SJSA1 (cell line): ENCODE measurements at regions not wholly inside any gene's neighbourhood (a gene's known extent, or its start where the extent isn't known, plus 50 kb on each side); places are given as distances from the start of the nearest gene placed in this dataset.

Source experiments
- DNase-seq, 2 experiments: peaks; one replicate each; pipeline ENCODE4 v3.0.0-alpha.2; 2015 to 2020; ENCODE audit warnings: low spot score in 2 of 2, low read depth in 1 of 2
- H3K27ac ChIP-seq: fragments of 250-450 bp; sonication (Bioruptor Pico); 2 replicates; pipeline ENCODE4 v1.5.1; 2020; ENCODE audit warnings: mild to moderate bottlenecking, moderate library complexity
- H3K27me3 ChIP-seq: fragments of 250-450 bp; sonication (Bioruptor Pico); replicated peaks from 2 replicates; pipeline ENCODE4 v1.5.1; 2020; ENCODE audit warnings: mild to moderate bottlenecking, moderate library complexity
- H3K36me3 ChIP-seq: fragments of 250-450 bp; sonication (Bioruptor Pico); 2 replicates; pipeline ENCODE4 v1.5.1; 2020; ENCODE audit warnings: mild to moderate bottlenecking
- H3K4me1 ChIP-seq: fragments of 250-450 bp; sonication (Bioruptor Pico); replicated peaks from 2 replicates; pipeline ENCODE4 v1.6.1; 2021; ENCODE audit warnings: mild to moderate bottlenecking
- H3K4me3 ChIP-seq: fragments of 250-450 bp; sonication (Bioruptor Pico); 2 replicates; pipeline ENCODE4 v1.5.1; 2020; ENCODE audit warnings: mild to moderate bottlenecking
- H3K9me3 ChIP-seq: fragments of 250-450 bp; sonication (Bioruptor Pico); replicated peaks from 2 replicates; pipeline ENCODE4 v1.5.1; 2020; ENCODE audit warnings: mild to moderate bottlenecking

DNA sequence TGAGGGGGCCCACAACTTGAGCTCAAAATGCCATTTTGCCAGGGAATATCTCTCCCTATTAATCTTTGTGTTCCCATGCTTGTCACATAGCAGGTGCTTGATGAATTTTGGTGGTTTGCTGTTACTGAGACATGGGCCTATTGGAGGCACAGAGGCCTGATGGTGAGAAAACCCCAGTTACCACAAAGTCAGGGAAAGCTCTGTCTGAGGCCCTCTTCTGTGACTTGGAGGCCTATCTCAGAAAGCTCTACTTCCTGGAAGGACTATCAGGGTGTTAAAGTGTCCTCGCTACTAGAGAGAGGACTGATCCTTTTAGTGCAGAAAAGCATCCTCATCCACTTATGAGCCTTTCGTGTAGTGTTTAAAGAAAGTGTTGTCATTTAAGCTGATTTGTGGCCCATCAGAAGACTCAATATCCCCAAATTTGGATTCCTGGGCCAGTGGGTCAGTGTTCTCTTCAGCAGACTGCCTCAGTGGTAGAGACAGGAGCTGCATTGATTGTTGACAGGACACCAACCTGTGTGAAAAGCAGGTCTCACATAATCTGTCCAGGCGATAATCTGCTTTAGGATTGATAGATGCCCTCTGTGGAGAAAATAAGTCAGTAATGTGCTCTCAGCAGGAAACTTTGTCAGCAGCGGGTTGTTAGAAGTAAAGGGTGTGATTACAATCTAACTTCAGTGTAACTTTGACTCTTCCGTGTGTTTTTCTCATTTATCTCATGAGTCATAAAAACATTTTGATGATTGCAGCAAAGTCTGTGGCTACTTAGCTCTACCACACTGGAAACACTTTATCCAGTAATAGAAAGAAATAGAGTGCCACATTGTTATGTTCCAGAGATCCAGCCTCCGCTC is 121.0 kb downstream of the AKAP11 start:
- no peak for DNase-seq
- Histone ChIP-seq H3K4me1 (peaks cover 16% of the 10 kb centered on the region), H3K9me3 (no peaks in the 10 kb centered on the region), H3K27ac (no peak overlapping the region), H3K4me3 (no peak overlapping the region), H3K36me3 (no peaks in the 10 kb centered on the region), H3K27me3 (no peaks in the 10 kb centered on the region)

GRCh38 chr13:42393573-42394360 is 121.8 kb downstream of the AKAP11 start:
- no peak for DNase-seq
- no peaks in the 10 kb centered on the region for H3K36me3 ChIP-seq

DNA sequence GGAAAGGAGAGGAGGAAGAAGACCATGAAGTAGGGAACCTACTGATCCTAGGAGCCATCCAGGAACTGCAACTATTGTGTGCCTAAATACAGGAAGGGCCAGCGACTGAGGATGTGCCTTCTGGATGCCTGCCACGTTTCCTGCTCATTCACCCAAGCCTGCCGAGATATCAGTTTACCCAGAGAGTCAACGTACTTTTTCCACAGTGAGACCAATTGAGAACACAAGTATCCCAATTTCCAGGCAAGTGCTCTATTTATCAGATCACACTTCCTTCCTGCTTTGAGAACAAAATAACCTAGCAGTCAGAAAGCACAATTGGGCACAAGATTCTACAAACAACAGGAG is 122.4 kb downstream of the AKAP11 start:
- Histone ChIP-seq H3K27me3 (no peaks in the 10 kb centered on the region), H3K9me3 (no peaks in the 10 kb centered on the region), H3K4me3 (no peak overlapping the region), H3K36me3 (no peaks in the 10 kb centered on the region), H3K4me1 (peaks cover 16% of the 10 kb centered on the region), H3K27ac (no peak overlapping the region)
- DNase-seq: no peak

More at GRCh38 chr13:42393573-42394360, 121.8 kb downstream of the AKAP11 start:
- Histone ChIP-seq H3K27me3 (no peaks in the 10 kb centered on the region), H3K27ac (no peak overlapping the region), H3K9me3 (no peaks in the 10 kb centered on the region), H3K4me3 (no peak overlapping the region), H3K4me1 (peaks cover 16% of the 10 kb centered on the region)

- no peaks in the 10 kb centered on the region for H3K27me3 ChIP-seq
- H3K4me3 ChIP-seq: no peak overlapping the region
- peaks cover 16% of the 10 kb centered on the region for H3K4me1 ChIP-seq
- no peak overlapping the region for H3K27ac ChIP-seq
- no peaks in the 10 kb centered on the region for H3K9me3 ChIP-seq
- DNase-seq: no peak
- H3K36me3 ChIP-seq: no peaks in the 10 kb centered on the region
These were observed 122.7 kb downstream of the AKAP11 start for GRCh38 chr13:42394711-42395085.

DNA sequence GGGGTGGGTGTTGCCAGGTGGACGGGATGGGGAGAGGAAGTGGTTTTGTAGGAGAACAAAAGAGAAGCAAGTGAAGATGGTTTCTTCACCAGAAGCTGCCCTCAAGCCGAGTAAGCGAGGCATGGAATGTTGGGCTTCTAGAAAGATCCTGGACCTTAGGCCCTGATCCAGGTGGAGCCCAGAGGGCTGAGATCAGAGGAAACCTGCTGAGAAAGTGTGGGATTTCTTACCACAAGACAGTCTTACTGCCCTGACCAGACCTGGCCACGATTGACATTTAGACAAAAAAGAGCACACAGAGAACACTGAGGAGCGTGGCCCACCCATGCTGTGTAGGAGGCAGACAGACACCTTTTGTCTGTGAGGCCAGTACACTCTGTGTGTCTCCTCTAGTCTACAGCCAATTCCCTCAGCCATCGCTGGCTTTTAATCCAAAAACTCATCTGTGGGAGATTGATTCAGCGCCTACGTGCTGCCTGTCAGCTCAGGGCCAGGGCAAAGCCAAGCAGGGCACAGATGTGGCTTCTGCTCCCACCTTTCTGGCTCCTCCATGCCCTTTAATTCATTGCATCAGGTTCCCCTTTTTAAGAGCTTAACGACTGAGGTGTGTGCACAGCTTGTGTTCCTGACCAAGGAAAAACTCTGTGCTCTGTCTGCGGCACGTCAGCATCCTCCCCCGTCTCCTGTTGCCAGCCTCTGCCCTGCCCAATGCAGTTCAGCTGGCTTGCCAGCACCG is 123.3 kb downstream of the AKAP11 start:
- no peaks in the 10 kb centered on the region for H3K36me3 ChIP-seq
- H3K9me3 ChIP-seq: no peaks in the 10 kb centered on the region
- peaks cover 16% of the 10 kb centered on the region for H3K4me1 ChIP-seq
- no peak overlapping the region for H3K4me3 ChIP-seq
- no peak overlapping the region for H3K27ac ChIP-seq
- H3K27me3 ChIP-seq: no peaks in the 10 kb centered on the region
- DNase-seq: no peak

DNA sequence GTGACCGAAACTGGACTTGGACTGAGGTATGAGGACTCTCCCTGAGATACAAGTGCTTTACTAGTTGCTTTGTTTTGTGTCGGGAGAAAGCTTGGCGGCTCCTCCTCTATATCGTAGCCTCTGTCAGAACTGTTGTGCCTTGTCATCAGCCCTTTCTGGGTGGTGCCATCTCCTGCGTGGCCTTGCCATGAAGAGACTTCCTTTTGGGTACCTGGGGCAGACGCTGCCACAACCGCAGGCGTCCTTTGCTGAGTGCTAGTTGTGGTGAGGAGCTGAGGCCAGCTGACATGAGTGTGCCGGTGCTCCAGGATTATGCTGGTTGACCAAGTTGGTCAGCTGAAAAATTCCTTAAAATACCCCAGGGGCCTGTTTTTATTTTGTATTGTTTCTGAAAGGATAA is 124.5 kb downstream of the AKAP11 start:
- no peaks in the 10 kb centered on the region for H3K27me3 ChIP-seq
- peaks cover 16% of the 10 kb centered on the region for H3K4me1 ChIP-seq
- H3K36me3 ChIP-seq: no peaks in the 10 kb centered on the region
- DNase-seq: no peak
- 0 out of 2 replicates have a peak overlapping the region, but pooled peaks have one; percentile 13 for H3K27ac ChIP-seq
- no peak overlapping the region for H3K4me3 ChIP-seq
- no peaks in the 10 kb centered on the region for H3K9me3 ChIP-seq

DNA sequence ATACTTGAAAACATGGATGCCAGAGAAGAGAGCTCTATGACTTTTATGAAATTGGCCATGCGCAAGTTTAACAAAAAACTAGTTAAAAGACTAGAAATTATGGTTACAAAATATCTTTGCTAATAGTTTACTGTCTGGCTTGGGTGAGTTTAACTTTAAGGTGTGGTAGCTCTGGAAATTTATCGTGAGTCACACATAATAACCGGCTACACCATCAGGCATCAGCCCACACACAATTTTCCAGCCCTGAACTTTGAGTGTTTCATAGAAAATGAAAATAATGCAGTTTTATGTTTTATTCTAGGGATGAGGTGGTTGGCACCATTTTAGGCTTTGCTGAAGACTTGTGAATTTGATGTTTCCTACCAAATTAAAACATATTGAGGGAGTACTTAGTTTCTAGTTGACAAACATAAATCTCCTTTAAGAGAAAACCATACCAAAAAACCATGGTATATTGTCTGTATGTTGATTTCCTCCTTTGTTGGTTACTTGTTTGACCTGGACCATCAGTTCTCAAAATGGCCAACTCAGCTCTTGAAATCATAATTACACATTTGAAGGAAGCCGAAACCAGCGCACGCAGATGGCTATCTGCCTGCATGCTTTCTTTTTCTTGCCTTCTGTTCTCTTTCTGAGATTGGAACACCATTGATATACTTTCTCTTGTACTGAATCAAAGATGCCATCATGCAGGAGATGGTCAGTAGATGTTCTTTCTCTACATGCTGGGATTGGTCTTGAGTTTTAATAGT is 125.1 kb downstream of the AKAP11 start:
- no peak for DNase-seq
- Histone ChIP-seq H3K9me3 (no peaks in the 10 kb centered on the region), H3K27me3 (no peaks in the 10 kb centered on the region), H3K27ac (0 out of 2 replicates have a peak overlapping the region, but pooled peaks have one; percentile 13), H3K4me1 (peaks cover 16% of the 10 kb centered on the region), H3K4me3 (no peak overlapping the region), H3K36me3 (no peaks in the 10 kb centered on the region)

GRCh38 chr13:42398533-42398932 is 126.6 kb downstream of the AKAP11 start:
- H3K27me3 ChIP-seq: no peaks in the 10 kb centered on the region
- no peak for DNase-seq
- H3K4me1 ChIP-seq: peaks cover 12% of the 10 kb centered on the region
- H3K4me3 ChIP-seq: no peak overlapping the region
- H3K36me3 ChIP-seq: no peaks in the 10 kb centered on the region
- H3K27ac ChIP-seq: no peak overlapping the region
- H3K9me3 ChIP-seq: no peaks in the 10 kb centered on the region

DNA sequence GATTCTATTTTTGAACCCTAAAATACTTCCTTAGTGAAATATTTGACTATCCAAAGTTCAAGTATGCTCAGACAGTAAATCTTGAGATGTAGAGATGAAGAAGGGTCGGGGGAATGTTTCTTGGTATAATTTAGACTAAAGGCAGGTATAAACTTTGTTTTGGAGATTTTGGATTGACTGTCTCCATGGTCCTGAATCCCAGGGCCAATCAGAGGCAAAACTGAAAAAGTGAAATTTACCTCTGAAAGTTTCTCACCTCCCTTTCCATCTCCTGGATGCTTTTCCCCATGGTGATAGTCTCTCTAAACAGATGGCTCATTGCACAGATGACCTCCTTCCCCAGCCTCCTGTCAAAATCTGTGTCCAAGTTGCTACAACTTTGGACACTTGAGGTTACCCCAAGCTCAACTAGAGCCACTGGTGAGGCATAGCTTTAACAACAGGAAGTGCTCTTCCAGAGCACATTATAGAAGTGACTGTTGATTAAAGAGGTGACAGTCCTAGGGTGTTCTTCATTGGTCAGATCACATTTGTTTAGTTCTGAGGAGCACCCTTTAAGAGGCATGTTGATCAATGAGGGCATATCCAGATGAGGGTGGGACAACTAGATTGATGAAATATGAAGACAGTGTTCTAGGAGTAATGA is 128.4 kb downstream of the AKAP11 start:
- Histone ChIP-seq H3K27me3 (no peaks in the 10 kb centered on the region), H3K4me3 (no peak overlapping the region), H3K36me3 (no peaks in the 10 kb centered on the region), H3K4me1 (peaks cover 12% of the 10 kb centered on the region), H3K9me3 (no peaks in the 10 kb centered on the region), H3K27ac (no peak overlapping the region)
- no peak for DNase-seq

DNA sequence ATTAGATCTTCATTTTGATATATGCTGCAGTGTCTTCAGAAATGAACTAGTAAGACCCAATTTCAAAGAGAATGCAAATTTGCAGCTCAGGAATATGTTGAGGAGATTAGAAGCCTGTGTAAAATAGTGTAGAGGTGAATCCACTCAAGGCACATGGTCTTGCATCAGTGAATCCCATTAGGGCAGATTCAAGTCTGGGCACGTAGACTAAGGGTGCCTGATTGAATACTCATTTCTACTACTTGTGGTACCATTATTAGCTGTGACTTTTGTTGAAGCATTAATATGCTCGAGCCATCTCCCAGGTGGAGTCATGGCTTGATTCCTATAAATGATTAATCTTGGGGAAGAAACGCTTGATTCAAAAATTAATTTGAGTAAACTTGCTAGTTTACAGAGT is 129.4 kb downstream of the AKAP11 start:
- no peaks in the 10 kb centered on the region for H3K27me3 ChIP-seq

GRCh38 chr13:42405665-42406390 is 133.9 kb downstream of the AKAP11 start:
- no peak overlapping the region for H3K4me3 ChIP-seq

More for the DNA sequence above, 129.4 kb downstream of the AKAP11 start:
- no peak overlapping the region for H3K4me3 ChIP-seq
- H3K27ac ChIP-seq: no peak overlapping the region
- H3K36me3 ChIP-seq: no peaks in the 10 kb centered on the region
- no peak for DNase-seq
- H3K4me1 ChIP-seq: peaks cover 20% of the 10 kb centered on the region
- H3K9me3 ChIP-seq: no peaks in the 10 kb centered on the region

GRCh38 chr13:42409075-42409474 is 137.1 kb downstream of the AKAP11 start:
- Histone ChIP-seq H3K4me3 (no peak overlapping the region), H3K27me3 (no peaks in the 10 kb centered on the region), H3K9me3 (no peaks in the 10 kb centered on the region), H3K36me3 (no peaks in the 10 kb centered on the region), H3K4me1 (peaks cover 10% of the 10 kb centered on the region; the same call in 1 of the 2 replicates), H3K27ac (no peak overlapping the region)
- DNase-seq: no peak

More at GRCh38 chr13:42405665-42406390, 133.9 kb downstream of the AKAP11 start:
- DNase-seq: peak; percentile 45 to 50
- no peaks in the 10 kb centered on the region for H3K27me3 ChIP-seq
- no peaks in the 10 kb centered on the region for H3K9me3 ChIP-seq
- peaks cover 10% of the 10 kb centered on the region; the same call in 1 of the 2 replicates for H3K4me1 ChIP-seq
- no peak overlapping the region for H3K27ac ChIP-seq
- no peaks in the 10 kb centered on the region for H3K36me3 ChIP-seq
